GM18505 (cell line): ENCODE measurements at regions not wholly inside any gene's neighbourhood (a gene's known extent, or its start where the extent isn't known, plus 50 kb on each side); places are given as distances from the start of the nearest gene placed in this dataset.

Source experiments
- ATAC-seq: cut with Tn5 transposase; IDR thresholded peaks from one replicate; pipeline ENCODE4 v1.9.1; 2021; ENCODE audit not compliant: unreplicated experiment
- POLR2A ChIP-seq: IDR thresholded peaks from 4 replicates; pipeline ENCODE4 v1.6.1; 2011; ENCODE audit warnings: borderline replicate concordance; ENCODE audit not compliant: insufficient read depth, insufficient read length; ENCODE audit errors: extremely low read depth

DNA sequence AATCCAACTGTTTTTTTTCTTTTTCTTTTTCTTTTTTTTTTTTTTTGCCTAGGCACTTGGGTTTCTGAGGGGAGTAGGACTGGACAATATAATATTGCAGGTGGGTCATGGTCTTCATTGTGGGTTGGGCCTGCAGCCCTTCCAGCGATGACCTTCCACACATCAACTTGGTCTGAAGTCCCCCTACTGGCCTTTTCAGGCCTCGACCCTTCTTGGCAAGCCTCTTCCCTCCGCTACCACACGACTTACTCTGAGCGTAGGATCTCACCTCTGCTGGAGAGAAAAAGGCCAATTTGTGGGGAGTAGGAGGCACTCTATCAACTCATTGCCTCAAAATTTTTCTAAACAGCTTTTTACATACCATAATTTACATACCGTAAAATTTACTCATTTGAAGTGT is 51.1 kb upstream of the GRIK3 start:
- ATAC-seq: no peak
- no peak for TF ChIP-seq POLR2A

DNA sequence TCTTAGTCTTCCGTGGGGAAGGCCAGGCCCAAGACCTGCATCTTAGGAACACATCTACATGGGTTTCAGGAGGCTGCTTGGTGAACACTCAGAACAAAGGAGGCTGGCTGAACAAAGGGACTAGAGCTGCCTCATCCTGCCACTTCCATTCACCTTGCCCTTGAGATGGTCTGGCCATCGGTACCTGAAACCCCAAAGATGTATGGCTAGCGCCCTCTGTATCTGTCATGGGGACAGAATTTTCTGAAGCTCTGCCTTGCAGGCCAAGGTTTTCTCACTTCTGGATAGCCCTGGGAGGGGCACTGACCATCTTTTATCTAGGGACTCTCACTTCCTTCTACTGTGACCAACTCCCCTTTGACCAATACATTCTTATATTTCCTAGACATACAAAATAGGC is 55.4 kb upstream of the GRIK3 start:
- no peak for ATAC-seq

GRCh38 chr1:37090671-37091070 is 56.4 kb upstream of the GRIK3 start:
- ATAC-seq: no peak
- TF ChIP-seq POLR2A: no peak

More for the DNA sequence above, 55.4 kb upstream of the GRIK3 start:
- TF ChIP-seq POLR2A: no peak

DNA sequence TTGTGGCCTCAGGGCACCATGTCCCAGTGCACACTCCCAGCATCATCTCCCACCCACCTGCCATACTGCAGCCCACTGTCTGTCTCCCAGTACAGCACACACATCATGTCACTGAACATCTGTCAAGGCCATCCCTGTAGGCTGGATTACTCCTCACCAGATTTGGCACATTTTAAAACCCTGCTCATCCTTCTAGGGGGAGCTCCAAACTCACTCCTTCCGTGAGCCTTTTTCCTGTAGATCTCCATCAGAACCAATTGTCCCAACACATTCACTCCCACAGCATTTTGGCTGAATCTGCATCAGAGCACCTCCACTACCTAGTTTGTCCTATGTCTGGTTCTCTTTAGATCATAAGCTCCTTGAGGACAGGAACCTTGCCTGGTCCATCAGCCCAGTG is 58.6 kb upstream of the GRIK3 start:
- TF ChIP-seq POLR2A: no peak
- no peak for ATAC-seq

DNA sequence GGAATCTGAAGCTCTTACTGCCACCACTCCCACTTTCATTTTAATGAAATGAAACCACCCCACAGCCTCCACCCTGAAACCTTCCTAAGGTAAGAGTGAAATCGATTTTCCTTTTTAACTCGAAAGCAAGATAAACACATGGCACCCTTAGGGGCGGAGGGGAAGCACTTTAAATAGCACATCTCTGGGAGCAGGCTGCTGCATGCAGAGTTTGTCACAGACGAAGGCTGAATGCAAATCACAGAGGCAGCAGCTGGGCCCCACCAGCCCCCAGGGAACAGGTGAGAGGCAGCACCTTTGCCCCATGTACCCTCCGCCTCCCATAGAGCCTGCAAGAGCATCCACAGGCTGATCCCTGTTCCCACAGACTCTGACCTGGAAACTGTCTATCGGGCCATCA is 60.0 kb upstream of the GRIK3 start:
- no peak for TF ChIP-seq POLR2A
- no peak for ATAC-seq

GRCh38 chr1:37096523-37096922 is 62.2 kb upstream of the GRIK3 start:
- no peak for TF ChIP-seq POLR2A

DNA sequence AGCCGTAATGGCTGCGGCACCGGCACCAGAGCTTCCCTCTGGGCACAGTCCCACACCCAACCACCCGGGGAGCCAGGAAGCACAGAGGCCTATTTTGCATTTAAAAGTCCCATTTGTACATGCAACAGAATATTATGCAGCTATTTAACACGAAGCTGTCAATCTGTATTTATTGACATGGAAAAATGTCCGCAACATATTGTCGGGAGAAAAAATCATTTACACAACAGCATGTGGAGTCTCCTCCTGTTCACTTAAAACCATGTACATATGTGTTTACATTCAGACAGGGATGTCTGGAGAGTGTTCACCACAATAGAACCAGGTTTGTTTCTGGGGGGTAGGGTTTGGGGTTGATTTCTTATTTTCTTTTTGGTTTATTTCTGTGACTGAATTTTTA is 63.4 kb upstream of the GRIK3 start:
- no peak for TF ChIP-seq POLR2A
- no peak for ATAC-seq

More at GRCh38 chr1:37096523-37096922, 62.2 kb upstream of the GRIK3 start:
- no peak for ATAC-seq

GRCh38 chr1:37098237-37098636 is 63.9 kb upstream of the GRIK3 start:
- no peak for TF ChIP-seq POLR2A
- ATAC-seq: no peak

GRCh38 chr1:37100310-37100709 is 66.0 kb upstream of the GRIK3 start:
- ATAC-seq: no peak
- TF ChIP-seq POLR2A: no peak

- TF ChIP-seq POLR2A: no peak
- ATAC-seq: no peak
Observed at GRCh38 chr1:37102656-37103382, 68.5 kb upstream of the GRIK3 start.

DNA sequence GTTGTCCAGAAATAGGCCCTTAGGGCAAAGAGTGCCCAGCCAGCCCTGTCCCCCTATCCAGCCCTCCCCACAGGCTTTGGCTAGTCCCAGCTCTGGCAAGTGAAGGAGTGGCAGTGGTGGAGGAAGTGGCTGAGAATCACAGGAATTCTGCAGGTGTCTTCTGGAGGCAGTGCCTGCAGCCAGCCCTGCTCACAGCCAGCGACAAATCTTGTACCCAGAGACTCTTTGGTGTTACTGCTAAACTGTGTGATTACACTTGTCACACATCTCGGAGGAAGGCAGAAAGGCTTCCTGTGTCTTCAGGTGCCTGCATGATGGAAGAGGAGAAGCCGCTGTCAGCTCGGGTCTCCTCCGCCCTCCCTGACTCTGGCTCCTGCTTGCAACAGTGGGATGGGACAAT is 71.6 kb upstream of the GRIK3 start:
- no peak for ATAC-seq
- no peak for TF ChIP-seq POLR2A

- TF ChIP-seq POLR2A: no peak
Observed at GRCh38 chr1:37107153-37107907, 73.0 kb upstream of the GRIK3 start.

GRCh38 chr1:37108596-37109188 is 74.4 kb upstream of the GRIK3 start:
- no peak for ATAC-seq
- TF ChIP-seq POLR2A: no peak

More at GRCh38 chr1:37107153-37107907, 73.0 kb upstream of the GRIK3 start:
- no peak for ATAC-seq

- no peak for ATAC-seq
Observed at GRCh38 chr1:37112430-37112829, 78.1 kb upstream of the GRIK3 start.

More at GRCh38 chr1:37112430-37112829, 78.1 kb upstream of the GRIK3 start:
- TF ChIP-seq POLR2A: no peak
